DND-41 (cell line): ENCODE measurements at regions not wholly inside any gene's neighbourhood (a gene's known extent, or its start where the extent isn't known, plus 50 kb on each side); places are given as distances from the start of the nearest gene placed in this dataset.

ENCODE experiments used
- ATAC-seq: fragments of 200-7000 bp; cut with Tn5 transposase; 3 replicates; pipeline ENCODE4 v1.9.1; 2021; ENCODE audit warnings: low read depth; ENCODE audit not compliant: insufficient read depth
- DNase-seq: peaks from one replicate; pipeline ENCODE4 v3.0.0-alpha.2; 2020
- H2AFZ ChIP-seq: 2 replicates; pipeline ENCODE4 v1.6.0; 2012; ENCODE audit warnings: low read depth, low read length
- H3K27ac ChIP-seq: 2 replicates; pipeline ENCODE4 v1.5.1; 2012; ENCODE audit warnings: low read length, inconsistent platforms
- H3K27me3 ChIP-seq: fragments of 200-600 bp; sonication (generic); 2 replicates; pipeline ENCODE4 v1.6.0; 2012; ENCODE audit warnings: low read length, mild to moderate bottlenecking, inconsistent platforms; ENCODE audit not compliant: insufficient read depth, poor library complexity
- H3K36me3 ChIP-seq: 2 replicates; pipeline ENCODE4 v1.5.1; 2012; ENCODE audit warnings: low read length, inconsistent platforms; ENCODE audit not compliant: insufficient read depth
- H3K4me1 ChIP-seq: 2 replicates; pipeline ENCODE4 v1.5.1; 2012; ENCODE audit warnings: mild to moderate bottlenecking, low read length; ENCODE audit not compliant: insufficient read depth
- H3K4me2 ChIP-seq: 2 replicates; pipeline ENCODE4 v1.6.0; 2012; ENCODE audit warnings: mild to moderate bottlenecking, moderate library complexity, low read length, inconsistent platforms; ENCODE audit not compliant: insufficient read depth
- H3K4me3 ChIP-seq, 2 experiments: fragments of 200-600 bp in 1 of 2; shearing (Covaris generic) in 1 of 2; 2 replicates each; pipeline ENCODE4 v1.5.1; 2012 to 2016; ENCODE audit warnings: inconsistent platforms in 2 of 2, low read length in 2 of 2, mild to moderate bottlenecking in 2 of 2, low read depth in 1 of 2, moderate library complexity in 1 of 2
- H3K79me2 ChIP-seq: 2 replicates; pipeline ENCODE4 v1.6.0; 2012; ENCODE audit warnings: low read length, inconsistent platforms; ENCODE audit not compliant: insufficient read depth
- H3K9ac ChIP-seq: 2 replicates; pipeline ENCODE4 v1.6.0; 2012; ENCODE audit warnings: low read depth, mild to moderate bottlenecking, inconsistent platforms, low read length, moderate library complexity
- H3K9me3 ChIP-seq: 2 replicates; pipeline ENCODE4 v1.5.1; 2012; ENCODE audit warnings: low read length, moderate library complexity, mild to moderate bottlenecking, inconsistent platforms; ENCODE audit not compliant: insufficient read depth, severe bottlenecking
- H4K20me1 ChIP-seq: 2 replicates; pipeline ENCODE4 v1.6.0; 2012; ENCODE audit warnings: low read length; ENCODE audit not compliant: insufficient read depth
- EZH2 ChIP-seq: IDR thresholded peaks from 3 replicates; pipeline ENCODE4 v1.6.1; 2012; ENCODE audit warnings: borderline replicate concordance, low read depth, mild to moderate bottlenecking, moderate library complexity, low read length, inconsistent platforms; ENCODE audit not compliant: severe bottlenecking
- TF ChIP-seq, protein P1 (sequence below): IDR thresholded peaks from 2 replicates; pipeline ENCODE4 v1.5.1; 2012; ENCODE audit warnings: borderline replicate concordance, low read length, moderate library complexity, mild to moderate bottlenecking; ENCODE audit not compliant: poor library complexity, severe bottlenecking; ENCODE audit errors: extremely low read depth

DNA sequence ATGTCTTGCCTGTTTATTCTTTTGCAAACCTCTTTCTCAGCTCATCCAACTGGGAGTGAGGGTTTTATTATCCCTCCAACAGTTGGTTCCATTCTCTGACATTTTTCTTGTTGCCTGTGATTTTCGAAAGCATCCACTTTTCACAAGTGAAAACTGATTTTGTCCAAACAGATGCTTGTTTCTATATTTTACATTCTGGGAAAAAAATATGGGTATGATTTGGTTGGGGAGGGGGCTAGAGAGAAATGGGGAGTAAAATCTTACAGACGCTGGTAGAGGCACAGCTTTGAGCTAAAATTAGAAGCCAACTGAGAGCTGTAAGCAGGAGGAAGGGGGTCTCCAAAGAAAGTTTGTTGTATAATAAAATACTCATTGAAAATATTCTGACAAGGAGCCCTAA lies 745.3 kb upstream of the CELF4 start:
- Histone ChIP-seq H2AFZ (no peak overlapping the region), H3K4me1 (no peaks in the 10 kb centered on the region), H3K27ac (no peak overlapping the region), H4K20me1 (no peaks in the 10 kb centered on the region), H3K9ac (no peak overlapping the region), H3K4me2 (no peak overlapping the region), H3K79me2 (no peaks in the 10 kb centered on the region), H3K9me3 (no peaks in the 10 kb centered on the region), H3K36me3 (no peaks in the 10 kb centered on the region), H3K27me3 (no peaks in the 10 kb centered on the region), H3K4me3 (no peak overlapping the region)
- no peak for DNase-seq
- TF ChIP-seq, protein P1, sequence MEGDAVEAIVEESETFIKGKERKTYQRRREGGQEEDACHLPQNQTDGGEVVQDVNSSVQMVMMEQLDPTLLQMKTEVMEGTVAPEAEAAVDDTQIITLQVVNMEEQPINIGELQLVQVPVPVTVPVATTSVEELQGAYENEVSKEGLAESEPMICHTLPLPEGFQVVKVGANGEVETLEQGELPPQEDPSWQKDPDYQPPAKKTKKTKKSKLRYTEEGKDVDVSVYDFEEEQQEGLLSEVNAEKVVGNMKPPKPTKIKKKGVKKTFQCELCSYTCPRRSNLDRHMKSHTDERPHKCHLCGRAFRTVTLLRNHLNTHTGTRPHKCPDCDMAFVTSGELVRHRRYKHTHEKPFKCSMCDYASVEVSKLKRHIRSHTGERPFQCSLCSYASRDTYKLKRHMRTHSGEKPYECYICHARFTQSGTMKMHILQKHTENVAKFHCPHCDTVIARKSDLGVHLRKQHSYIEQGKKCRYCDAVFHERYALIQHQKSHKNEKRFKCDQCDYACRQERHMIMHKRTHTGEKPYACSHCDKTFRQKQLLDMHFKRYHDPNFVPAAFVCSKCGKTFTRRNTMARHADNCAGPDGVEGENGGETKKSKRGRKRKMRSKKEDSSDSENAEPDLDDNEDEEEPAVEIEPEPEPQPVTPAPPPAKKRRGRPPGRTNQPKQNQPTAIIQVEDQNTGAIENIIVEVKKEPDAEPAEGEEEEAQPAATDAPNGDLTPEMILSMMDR = no peak
- TF ChIP-seq EZH2 = no peak
- no peak for ATAC-seq

DNA sequence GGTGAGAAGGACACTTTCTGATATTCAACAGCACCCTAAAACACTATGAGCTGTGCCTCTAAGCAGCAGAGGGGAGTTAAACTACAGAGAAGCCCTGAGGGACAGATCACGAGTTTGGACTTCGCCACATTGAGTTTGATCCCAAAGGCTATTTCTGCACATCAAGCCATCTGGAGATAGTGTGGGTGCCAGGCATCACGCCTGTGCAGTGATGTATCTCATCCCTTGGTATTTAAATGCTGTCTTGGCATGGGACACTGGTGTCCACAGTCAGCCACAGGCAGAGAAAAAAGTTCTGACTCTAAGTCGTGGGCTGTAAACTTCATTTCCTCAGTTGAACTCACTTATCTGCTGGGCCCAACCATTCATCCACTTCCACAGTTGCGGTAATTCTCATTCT lies 742.3 kb upstream of the CELF4 start:
- Histone ChIP-seq H3K4me1 (no peaks in the 10 kb centered on the region), H4K20me1 (no peaks in the 10 kb centered on the region), H2AFZ (no peak overlapping the region), H3K9ac (no peak overlapping the region), H3K27ac (no peak overlapping the region), H3K9me3 (no peaks in the 10 kb centered on the region), H3K79me2 (no peaks in the 10 kb centered on the region), H3K4me3 (no peak overlapping the region), H3K36me3 (no peaks in the 10 kb centered on the region), H3K4me2 (no peak overlapping the region), H3K27me3 (no peaks in the 10 kb centered on the region)
- no peak for TF ChIP-seq EZH2
- TF ChIP-seq, protein P1 = no peak
- no peak for ATAC-seq
- DNase-seq = no peak

DNA sequence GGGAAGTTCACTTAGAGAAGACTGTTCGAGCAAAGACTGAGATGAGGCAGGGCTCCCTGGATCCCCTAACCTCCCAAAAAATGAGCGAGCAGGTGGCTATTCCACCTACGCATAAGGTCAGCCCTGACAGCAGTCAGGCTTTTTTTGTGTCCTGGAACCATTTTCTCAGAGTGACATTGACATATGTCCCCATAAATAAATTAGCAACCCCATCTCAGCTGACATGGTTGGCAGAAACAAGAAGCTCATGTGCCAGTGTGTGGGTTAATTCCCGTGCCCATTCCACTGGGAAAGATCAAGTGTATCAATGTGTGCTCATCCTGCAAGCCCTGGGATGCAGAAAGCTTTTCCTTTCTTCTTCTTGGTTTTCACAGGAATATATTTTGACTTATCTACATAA lies 740.4 kb upstream of the CELF4 start:
- TF ChIP-seq, protein P1 = no peak
- no peak for TF ChIP-seq EZH2
- no peak overlapping the region for H3K27ac ChIP-seq
- H2AFZ ChIP-seq = no peak overlapping the region

DNA sequence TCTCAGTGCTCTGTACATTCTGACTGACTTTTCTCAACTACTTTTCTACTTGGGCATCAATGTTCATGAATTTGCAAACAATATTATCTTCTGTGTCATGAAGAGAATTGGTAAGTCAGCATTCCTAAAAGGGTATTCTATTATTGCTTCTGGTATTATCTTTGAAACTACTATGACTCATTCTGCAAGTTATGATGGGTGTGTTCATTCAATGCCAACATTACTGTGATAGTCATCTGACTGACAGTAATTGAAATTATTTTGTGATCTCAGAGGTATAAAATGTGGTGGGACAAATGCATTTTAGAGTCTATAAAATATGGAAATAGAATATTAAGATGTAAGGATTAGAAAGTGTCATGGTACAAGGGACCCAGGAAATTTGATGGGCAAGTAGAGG lies 736.0 kb upstream of the CELF4 start:
- H3K4me1 ChIP-seq = no peaks in the 10 kb centered on the region
- no peak overlapping the region for H3K9ac ChIP-seq
- no peaks in the 10 kb centered on the region for H3K9me3 ChIP-seq
- no peak overlapping the region for H3K4me2 ChIP-seq
- TF ChIP-seq EZH2 = no peak
- TF ChIP-seq, protein P1 = no peak
- DNase-seq = no peak
- no peaks in the 10 kb centered on the region for H4K20me1 ChIP-seq
- H3K4me3 ChIP-seq = no peak overlapping the region
- no peak overlapping the region for H2AFZ ChIP-seq
- no peak overlapping the region for H3K27ac ChIP-seq
- no peaks in the 10 kb centered on the region for H3K79me2 ChIP-seq
- H3K36me3 ChIP-seq = no peaks in the 10 kb centered on the region
- no peaks in the 10 kb centered on the region for H3K27me3 ChIP-seq
- no peak for ATAC-seq

More for the DNA sequence above, 740.4 kb upstream of the CELF4 start:
- Histone ChIP-seq H4K20me1 (no peaks in the 10 kb centered on the region), H3K36me3 (no peaks in the 10 kb centered on the region), H3K4me2 (no peak overlapping the region), H3K9ac (no peak overlapping the region), H3K4me1 (no peaks in the 10 kb centered on the region), H3K4me3 (no peak overlapping the region), H3K79me2 (no peaks in the 10 kb centered on the region), H3K27me3 (no peaks in the 10 kb centered on the region), H3K9me3 (no peaks in the 10 kb centered on the region)
- DNase-seq = no peak
- no peak for ATAC-seq
